NCI-H2171 (cell line): ENCODE measurements at regions not wholly inside any gene's neighbourhood (a gene's known extent, or its start where the extent isn't known, plus 50 kb on each side); places are given as distances from the start of the nearest gene placed in this dataset.
A peak's percentile ranks its signal among the peaks of the same experiment; 100 is the strongest.
"Not testable (repeated sequence)": the region's sequence is repeated elsewhere in the genome, so short reads cannot be mapped to it uniquely, and the experiment has no call there.

Source experiments
- DNase-seq: peaks from one replicate; lab custom pipeline; 2025; lab: John Stamatoyannopoulos, UW

DNA sequence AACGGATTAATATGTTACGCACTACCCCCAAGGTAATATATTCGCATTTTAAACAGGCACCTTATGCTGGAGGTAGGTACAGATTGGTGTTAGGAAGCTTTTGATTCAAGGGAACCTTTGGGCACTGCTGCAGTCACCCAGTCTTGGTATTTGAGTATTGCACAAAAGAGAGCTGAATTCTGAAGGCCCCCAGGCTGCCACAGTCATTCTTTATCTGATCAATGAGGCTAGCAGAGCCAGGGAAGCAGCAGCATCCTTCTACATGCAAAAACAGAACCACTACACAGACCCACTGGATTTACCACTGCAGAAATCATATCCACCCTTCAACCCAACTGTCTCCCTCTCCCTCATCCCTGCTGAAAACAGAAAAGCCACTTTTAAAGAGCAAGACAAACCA, 121.2 kb upstream of the GRIN3A start:
- DNase-seq = no peak

GRCh38 chr9:101858026-101858425, 119.6 kb upstream of the GRIN3A start:
- DNase-seq = no peak

GRCh38 chr9:101849102-101849707, 110.8 kb upstream of the GRIN3A start:
- no peak for DNase-seq

- no peak for DNase-seq
These were observed 110.1 kb upstream of the GRIN3A start for GRCh38 chr9:101848485-101848919.

GRCh38 chr9:101846161-101846560, 107.7 kb upstream of the GRIN3A start:
- no peak for DNase-seq

DNA sequence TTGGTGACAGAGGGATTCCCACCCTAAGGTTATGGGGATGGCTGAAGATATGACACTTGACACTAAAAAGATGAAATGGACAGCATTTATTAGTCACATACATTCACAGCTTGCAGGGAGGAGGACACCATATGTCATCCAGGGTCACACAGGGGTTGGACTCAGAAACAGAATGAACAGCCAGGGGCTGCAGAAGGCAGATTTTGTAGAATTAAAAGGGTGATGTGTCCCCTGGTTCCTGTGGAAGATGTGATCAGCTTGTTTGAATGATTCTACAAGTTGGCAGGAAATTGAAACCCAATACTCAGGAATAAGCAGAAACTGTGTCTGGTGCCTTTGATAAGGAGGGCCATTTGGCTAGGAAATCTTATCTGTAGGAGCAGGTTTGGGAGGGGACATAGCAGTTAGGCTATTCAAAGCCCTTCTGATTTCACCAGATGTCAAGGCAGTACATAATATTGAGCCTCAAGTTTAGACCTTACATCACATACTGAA, 102.3 kb upstream of the GRIN3A start:
- DNase-seq = peak; percentile 61

DNA sequence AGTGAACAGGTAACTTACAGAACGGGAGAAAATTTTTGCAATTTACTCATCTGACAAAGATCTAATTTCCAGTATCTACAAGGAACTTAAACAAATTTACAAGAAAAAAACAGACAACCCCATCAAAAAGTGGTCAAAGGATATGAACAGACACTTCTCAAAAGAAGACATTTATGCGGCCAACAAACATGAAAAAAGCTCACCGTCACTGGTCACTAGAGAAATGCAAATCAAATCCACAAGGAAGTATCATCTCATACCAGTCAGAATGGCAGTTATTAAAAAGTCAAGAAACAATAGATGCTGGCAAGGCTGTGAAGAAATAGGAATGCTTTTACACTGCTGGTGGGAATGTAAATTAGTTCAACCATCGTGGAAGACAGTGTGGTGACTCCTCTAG, 100.5 kb upstream of the GRIN3A start:
- DNase-seq = not testable (repeated sequence)

DNA sequence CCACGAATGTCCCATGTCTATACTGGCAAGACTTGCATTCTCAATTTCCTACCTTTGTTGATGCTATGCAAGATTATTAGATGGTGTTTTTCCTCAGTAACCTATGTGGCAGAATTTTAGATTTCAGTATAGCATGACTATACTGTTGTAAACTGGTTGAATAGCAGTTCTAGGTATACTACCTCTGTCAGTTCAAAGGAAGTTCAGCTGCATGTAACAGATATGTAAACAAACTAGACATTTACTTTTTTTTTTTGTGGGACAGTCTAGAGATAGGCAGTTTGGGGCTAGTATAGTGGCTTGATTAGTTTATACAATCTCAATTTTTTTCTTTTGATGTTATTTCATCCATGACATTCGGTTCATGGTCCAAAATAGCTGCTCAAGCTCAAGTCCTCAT, 97.6 kb upstream of the GRIN3A start:
- DNase-seq = no peak

DNA sequence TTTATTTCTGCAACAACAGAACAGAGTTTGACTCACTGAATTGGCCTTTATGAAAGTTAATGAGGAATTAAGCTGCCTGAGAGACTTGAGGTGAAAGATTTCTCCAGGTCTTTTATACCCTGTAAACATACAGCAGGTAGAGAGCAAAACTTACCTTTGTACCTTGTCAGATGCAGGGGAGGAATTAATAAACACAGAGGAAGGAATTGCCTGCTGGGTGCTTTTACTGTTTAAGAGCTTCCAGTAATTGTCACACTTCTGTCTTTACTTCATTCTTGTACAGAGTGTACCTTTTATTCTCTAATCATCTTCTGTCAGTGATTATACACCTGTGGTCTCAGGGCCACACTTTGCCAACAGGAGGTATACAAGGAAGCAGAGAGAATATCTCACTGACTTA, 94.0 kb upstream of the GRIN3A start:
- DNase-seq = no peak

GRCh38 chr9:101821450-101821849, 83.0 kb upstream of the GRIN3A start:
- not testable (repeated sequence) for DNase-seq

- DNase-seq = not testable (repeated sequence)
These were observed 82.5 kb upstream of the GRIN3A start for GRCh38 chr9:101820983-101821382.

DNA sequence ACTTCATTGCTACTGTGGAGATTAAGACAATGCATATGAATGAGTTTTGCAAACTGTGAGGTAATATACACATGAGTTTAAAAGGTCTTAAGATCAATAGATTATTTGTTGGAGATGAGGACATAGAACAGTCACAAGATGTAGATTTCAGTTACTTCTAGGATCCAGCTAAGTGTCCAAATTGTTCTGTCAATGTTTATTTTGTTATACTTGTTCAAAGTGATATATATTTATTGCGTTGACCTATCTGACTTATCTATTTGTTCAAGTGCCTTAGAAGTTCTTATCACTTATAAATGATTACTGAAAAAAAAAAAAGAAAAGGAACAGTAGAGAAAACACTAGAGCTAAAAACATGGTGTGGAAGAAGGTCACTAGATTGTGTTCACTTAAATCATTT, 75.6 kb upstream of the GRIN3A start:
- no peak for DNase-seq

DNA sequence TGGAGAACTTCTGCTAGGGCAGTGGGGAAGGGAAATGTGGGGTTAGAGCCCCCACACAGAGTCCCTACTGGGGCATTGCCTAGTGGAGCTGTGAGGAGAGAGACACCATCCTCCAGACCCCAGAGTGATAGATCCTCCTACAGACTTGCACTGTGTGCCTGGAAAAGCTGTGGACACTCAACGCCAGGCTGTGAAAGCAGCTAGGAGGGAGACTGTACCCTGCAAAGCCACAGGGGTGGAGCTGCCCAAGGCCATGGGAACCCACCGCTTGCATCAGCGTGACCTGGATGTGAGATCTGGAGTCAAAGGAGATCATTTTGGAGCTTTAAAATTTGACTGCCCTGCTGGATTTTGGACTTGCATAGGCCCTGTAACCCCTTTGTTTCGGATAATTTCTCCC, 69.4 kb upstream of the GRIN3A start:
- not testable (repeated sequence) for DNase-seq

DNA sequence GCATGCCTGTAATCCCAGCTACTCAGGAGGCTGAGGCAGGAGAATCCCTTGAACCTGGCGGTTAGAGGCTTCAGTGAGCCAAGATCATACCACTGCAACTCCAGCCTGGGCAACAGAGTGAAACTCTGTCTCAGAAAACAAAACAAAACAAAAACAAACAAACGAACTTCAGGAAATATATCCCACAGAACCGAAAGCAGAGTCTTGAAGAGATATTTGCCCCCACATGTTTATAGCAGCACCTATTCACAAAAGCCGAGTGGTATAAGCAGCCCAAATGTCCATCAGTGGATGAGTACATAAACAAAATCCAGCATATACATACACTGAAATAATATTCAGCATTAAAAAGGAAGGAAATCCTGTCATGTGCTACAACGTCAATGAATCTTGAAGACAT, 57.6 kb upstream of the GRIN3A start:
- DNase-seq = no peak

GRCh38 chr9:101795147-101795546, 56.7 kb upstream of the GRIN3A start:
- no peak for DNase-seq

- DNase-seq = no peak
These were observed 54.0 kb upstream of the GRIN3A start for GRCh38 chr9:101792475-101792874.

- DNase-seq = peak; percentile 60
These were observed 53.5 kb upstream of the GRIN3A start for GRCh38 chr9:101791938-101792337.

GRCh38 chr9:101791533-101791932, 53.1 kb upstream of the GRIN3A start:
- no peak for DNase-seq
